Panc1 (cell line): ENCODE measurements at regions not wholly inside any gene's neighbourhood (a gene's known extent, or its start where the extent isn't known, plus 50 kb on each side); places are given as distances from the start of the nearest gene placed in this dataset.

Experiments used
- POLR2AphosphoS5 ChIP-seq: IDR thresholded peaks from 2 replicates; pipeline ENCODE4 v1.6.1; 2012; ENCODE audit warnings: mild to moderate bottlenecking, low read depth, low read length, moderate library complexity
- SIN3A ChIP-seq: IDR thresholded peaks from 2 replicates; pipeline ENCODE4 v1.6.1; 2012; ENCODE audit warnings: low read depth, mild to moderate bottlenecking, low read length, moderate library complexity, borderline replicate concordance; ENCODE audit not compliant: insufficient read depth
- TF ChIP-seq, protein P1 (sequence below): fragments of 450-650 bp; IDR thresholded peaks from 2 replicates; pipeline ENCODE4 v1.5.1; 2017; ENCODE audit warnings: mild to moderate bottlenecking
- TF ChIP-seq, protein P2 (sequence below), 2 experiments: IDR thresholded peaks; 2 replicates each; pipeline ENCODE4 v1.6.1; 2011 to 2012; ENCODE audit warnings: low read depth in 2 of 2, control low read depth in 1 of 2, low read length in 1 of 2, mild to moderate bottlenecking in 1 of 2, moderate library complexity in 1 of 2; ENCODE audit not compliant: insufficient read depth in 1 of 2

DNA sequence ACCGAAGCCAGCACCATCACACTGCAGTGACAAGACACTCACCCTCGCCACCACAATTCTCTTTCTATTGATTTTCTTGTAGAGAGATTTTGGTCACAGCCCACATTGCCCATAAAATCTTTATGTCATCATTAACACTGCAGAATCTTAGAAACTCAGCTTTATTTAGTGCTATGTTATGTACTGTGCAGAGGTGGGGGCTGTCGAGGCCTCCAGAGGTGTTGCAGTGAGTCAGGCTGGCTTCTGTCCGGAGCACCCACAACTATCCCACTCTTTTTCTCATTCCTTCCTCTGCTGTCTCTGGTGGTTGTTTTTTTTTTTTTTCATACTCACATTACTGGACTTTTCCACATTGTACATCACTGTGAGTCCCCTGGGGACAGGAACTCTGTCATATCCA is 677.4 kb upstream of the HS6ST1 start:
- no peak for TF ChIP-seq POLR2AphosphoS5
- TF ChIP-seq, protein P1, sequence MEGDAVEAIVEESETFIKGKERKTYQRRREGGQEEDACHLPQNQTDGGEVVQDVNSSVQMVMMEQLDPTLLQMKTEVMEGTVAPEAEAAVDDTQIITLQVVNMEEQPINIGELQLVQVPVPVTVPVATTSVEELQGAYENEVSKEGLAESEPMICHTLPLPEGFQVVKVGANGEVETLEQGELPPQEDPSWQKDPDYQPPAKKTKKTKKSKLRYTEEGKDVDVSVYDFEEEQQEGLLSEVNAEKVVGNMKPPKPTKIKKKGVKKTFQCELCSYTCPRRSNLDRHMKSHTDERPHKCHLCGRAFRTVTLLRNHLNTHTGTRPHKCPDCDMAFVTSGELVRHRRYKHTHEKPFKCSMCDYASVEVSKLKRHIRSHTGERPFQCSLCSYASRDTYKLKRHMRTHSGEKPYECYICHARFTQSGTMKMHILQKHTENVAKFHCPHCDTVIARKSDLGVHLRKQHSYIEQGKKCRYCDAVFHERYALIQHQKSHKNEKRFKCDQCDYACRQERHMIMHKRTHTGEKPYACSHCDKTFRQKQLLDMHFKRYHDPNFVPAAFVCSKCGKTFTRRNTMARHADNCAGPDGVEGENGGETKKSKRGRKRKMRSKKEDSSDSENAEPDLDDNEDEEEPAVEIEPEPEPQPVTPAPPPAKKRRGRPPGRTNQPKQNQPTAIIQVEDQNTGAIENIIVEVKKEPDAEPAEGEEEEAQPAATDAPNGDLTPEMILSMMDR: no peak
- TF ChIP-seq, protein P2, sequence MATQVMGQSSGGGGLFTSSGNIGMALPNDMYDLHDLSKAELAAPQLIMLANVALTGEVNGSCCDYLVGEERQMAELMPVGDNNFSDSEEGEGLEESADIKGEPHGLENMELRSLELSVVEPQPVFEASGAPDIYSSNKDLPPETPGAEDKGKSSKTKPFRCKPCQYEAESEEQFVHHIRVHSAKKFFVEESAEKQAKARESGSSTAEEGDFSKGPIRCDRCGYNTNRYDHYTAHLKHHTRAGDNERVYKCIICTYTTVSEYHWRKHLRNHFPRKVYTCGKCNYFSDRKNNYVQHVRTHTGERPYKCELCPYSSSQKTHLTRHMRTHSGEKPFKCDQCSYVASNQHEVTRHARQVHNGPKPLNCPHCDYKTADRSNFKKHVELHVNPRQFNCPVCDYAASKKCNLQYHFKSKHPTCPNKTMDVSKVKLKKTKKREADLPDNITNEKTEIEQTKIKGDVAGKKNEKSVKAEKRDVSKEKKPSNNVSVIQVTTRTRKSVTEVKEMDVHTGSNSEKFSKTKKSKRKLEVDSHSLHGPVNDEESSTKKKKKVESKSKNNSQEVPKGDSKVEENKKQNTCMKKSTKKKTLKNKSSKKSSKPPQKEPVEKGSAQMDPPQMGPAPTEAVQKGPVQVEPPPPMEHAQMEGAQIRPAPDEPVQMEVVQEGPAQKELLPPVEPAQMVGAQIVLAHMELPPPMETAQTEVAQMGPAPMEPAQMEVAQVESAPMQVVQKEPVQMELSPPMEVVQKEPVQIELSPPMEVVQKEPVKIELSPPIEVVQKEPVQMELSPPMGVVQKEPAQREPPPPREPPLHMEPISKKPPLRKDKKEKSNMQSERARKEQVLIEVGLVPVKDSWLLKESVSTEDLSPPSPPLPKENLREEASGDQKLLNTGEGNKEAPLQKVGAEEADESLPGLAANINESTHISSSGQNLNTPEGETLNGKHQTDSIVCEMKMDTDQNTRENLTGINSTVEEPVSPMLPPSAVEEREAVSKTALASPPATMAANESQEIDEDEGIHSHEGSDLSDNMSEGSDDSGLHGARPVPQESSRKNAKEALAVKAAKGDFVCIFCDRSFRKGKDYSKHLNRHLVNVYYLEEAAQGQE (IDR thresholded peaks at IDR 0.05; ENCODE audit: insufficient read depth in 1 of 2, low read depth in 2 of 2, low read length in 1 of 2): no peak
- no peak for TF ChIP-seq SIN3A
